ENCODE measurements at regions not wholly inside any gene's neighbourhood (a gene's known extent, or its start where the extent isn't known, plus 50 kb on each side); places are given as distances from the start of the nearest gene placed in this dataset.

GRCh38 chr12:90899456-90900182 lies 55.4 kb downstream of the CCER1 start:
- no peak overlapping the region for H3K4me3 ChIP-seq
- TF ChIP-seq Cebpa-rat (IDR thresholded peaks at IDR 0.05) = no peak
- no peaks in the 10 kb centered on the region for H3K36me3 ChIP-seq
- H3K27ac ChIP-seq = no peak overlapping the region
- no peaks in the 10 kb centered on the region for H4K20me1 ChIP-seq
- H3K4me2 ChIP-seq = no peak overlapping the region
- H3K27me3 ChIP-seq = no peaks in the 10 kb centered on the region
- H3K9ac ChIP-seq = no peak overlapping the region
- H3K4me1 ChIP-seq = no peaks in the 10 kb centered on the region
- no peaks in the 10 kb centered on the region for H3K9me3 ChIP-seq (replicated peaks in 1 of 11)

GRCh38 chr12:90897986-90898385 lies 57.0 kb downstream of the CCER1 start:
- H3K27ac ChIP-seq = no peak overlapping the region
- H3K9ac ChIP-seq = no peak overlapping the region
- no peak overlapping the region for H3K4me2 ChIP-seq
- H3K4me1 ChIP-seq = no peaks in the 10 kb centered on the region
- no peak for TF ChIP-seq Cebpa-rat (IDR thresholded peaks at IDR 0.05)
- H4K20me1 ChIP-seq = no peaks in the 10 kb centered on the region
- no peaks in the 10 kb centered on the region for H3K27me3 ChIP-seq
- H3K9me3 ChIP-seq (replicated peaks in 1 of 11) = no peaks in the 10 kb centered on the region
- H3K4me3 ChIP-seq = no peak overlapping the region
- no peaks in the 10 kb centered on the region for H3K36me3 ChIP-seq

- Histone ChIP-seq H3K9me3 (replicated peaks in 1 of 11) (no peaks in the 10 kb centered on the region), H3K4me2 (no peak overlapping the region), H3K9ac (no peak overlapping the region), H3K27ac (no peak overlapping the region), H3K36me3 (no peaks in the 10 kb centered on the region), H3K4me1 (no peaks in the 10 kb centered on the region), H3K4me3 (no peak overlapping the region), H3K27me3 (no peaks in the 10 kb centered on the region), H4K20me1 (no peaks in the 10 kb centered on the region)
- no peak for TF ChIP-seq Cebpa-rat (IDR thresholded peaks at IDR 0.05)
Measured at GRCh38 chr12:90897316-90897715, 57.7 kb downstream of the CCER1 start.

GRCh38 chr12:90896821-90897220 lies 58.2 kb downstream of the CCER1 start:
- no peak overlapping the region for H3K4me2 ChIP-seq
- no peak for TF ChIP-seq Cebpa-rat (IDR thresholded peaks at IDR 0.05)
- H3K9ac ChIP-seq = no peak overlapping the region
- H3K27ac ChIP-seq = no peak overlapping the region
- H4K20me1 ChIP-seq = no peaks in the 10 kb centered on the region
- no peaks in the 10 kb centered on the region for H3K27me3 ChIP-seq
- no peaks in the 10 kb centered on the region for H3K9me3 ChIP-seq (replicated peaks in 1 of 11)
- no peak overlapping the region for H3K4me3 ChIP-seq
- no peaks in the 10 kb centered on the region for H3K4me1 ChIP-seq
- no peaks in the 10 kb centered on the region for H3K36me3 ChIP-seq

GRCh38 chr12:90896164-90896563 lies 58.8 kb downstream of the CCER1 start:
- Histone ChIP-seq H3K27ac (no peak overlapping the region), H3K4me1 (no peaks in the 10 kb centered on the region), H3K9ac (no peak overlapping the region), H4K20me1 (no peaks in the 10 kb centered on the region), H3K36me3 (no peaks in the 10 kb centered on the region), H3K4me2 (no peak overlapping the region), H3K4me3 (no peak overlapping the region), H3K9me3 (replicated peaks in 1 of 11) (no peaks in the 10 kb centered on the region), H3K27me3 (no peaks in the 10 kb centered on the region)
- no peak for TF ChIP-seq Cebpa-rat (IDR thresholded peaks at IDR 0.05)

GRCh38 chr12:90888316-90888715 lies 66.7 kb downstream of the CCER1 start:
- no peaks in the 10 kb centered on the region for H3K4me1 ChIP-seq
- H3K9me3 ChIP-seq (replicated peaks in 1 of 11) = no peaks in the 10 kb centered on the region
- no peak overlapping the region for H3K27ac ChIP-seq
- no peaks in the 10 kb centered on the region for H3K36me3 ChIP-seq
- no peak overlapping the region for H3K4me2 ChIP-seq
- H3K4me3 ChIP-seq = no peak overlapping the region
- no peaks in the 10 kb centered on the region for H3K27me3 ChIP-seq
- H3K9ac ChIP-seq = no peak overlapping the region
- H4K20me1 ChIP-seq = no peaks in the 10 kb centered on the region
- no peak for TF ChIP-seq Cebpa-rat (IDR thresholded peaks at IDR 0.05)

- Histone ChIP-seq H3K4me1 (no peaks in the 10 kb centered on the region), H3K27ac (no peak overlapping the region), H3K36me3 (no peaks in the 10 kb centered on the region), H3K9me3 (replicated peaks in 1 of 11) (no peaks in the 10 kb centered on the region), H3K4me3 (no peak overlapping the region), H3K4me2 (no peak overlapping the region), H3K9ac (no peak overlapping the region), H4K20me1 (no peaks in the 10 kb centered on the region), H3K27me3 (no peaks in the 10 kb centered on the region)
- TF ChIP-seq Cebpa-rat (IDR thresholded peaks at IDR 0.05) = no peak
Measured at GRCh38 chr12:90883456-90883855, 71.5 kb downstream of the CCER1 start.

- no peak overlapping the region for H3K27ac ChIP-seq
- no peaks in the 10 kb centered on the region for H3K27me3 ChIP-seq
- no peaks in the 10 kb centered on the region for H3K36me3 ChIP-seq
- H3K9me3 ChIP-seq (replicated peaks in 1 of 11) = no peaks in the 10 kb centered on the region
- H3K4me2 ChIP-seq = no peak overlapping the region
- no peaks in the 10 kb centered on the region for H3K4me1 ChIP-seq
- no peaks in the 10 kb centered on the region for H4K20me1 ChIP-seq
- H3K4me3 ChIP-seq = no peak overlapping the region
- no peak for TF ChIP-seq Cebpa-rat (IDR thresholded peaks at IDR 0.05)
- no peak overlapping the region for H3K9ac ChIP-seq
Measured at GRCh38 chr12:90871726-90872096, 83.3 kb downstream of the CCER1 start.

- H3K27ac ChIP-seq = no peak overlapping the region
- no peak overlapping the region for H3K9ac ChIP-seq
- H3K4me1 ChIP-seq = no peaks in the 10 kb centered on the region
- H4K20me1 ChIP-seq = no peaks in the 10 kb centered on the region
- no peaks in the 10 kb centered on the region for H3K9me3 ChIP-seq (replicated peaks in 1 of 11)
- H3K4me2 ChIP-seq = no peak overlapping the region
- H3K36me3 ChIP-seq = no peaks in the 10 kb centered on the region
- no peak for TF ChIP-seq Cebpa-rat (IDR thresholded peaks at IDR 0.05)
- no peaks in the 10 kb centered on the region for H3K27me3 ChIP-seq
- H3K4me3 ChIP-seq = no peak overlapping the region
Measured at GRCh38 chr12:90870971-90871725, 83.8 kb downstream of the CCER1 start.

GRCh38 chr12:90868626-90869025 lies 86.3 kb downstream of the CCER1 start:
- Histone ChIP-seq H3K4me1 (no peaks in the 10 kb centered on the region), H3K9me3 (replicated peaks in 1 of 11) (no peaks in the 10 kb centered on the region), H3K27me3 (no peaks in the 10 kb centered on the region), H3K4me2 (no peak overlapping the region), H3K27ac (no peak overlapping the region), H3K9ac (no peak overlapping the region), H3K36me3 (no peaks in the 10 kb centered on the region), H3K4me3 (no peak overlapping the region), H4K20me1 (no peaks in the 10 kb centered on the region)
- TF ChIP-seq Cebpa-rat (IDR thresholded peaks at IDR 0.05) = no peak

Measured in BLaER1 treated with 17β-estradiol and CSF1 and Interleukin-3, amounts not matched to agents 10 nM and 100 nM (cell line).